CD1c-positive myeloid dendritic cell (primary cell): ENCODE measurements at regions not wholly inside any gene's neighbourhood (a gene's known extent, or its start where the extent isn't known, plus 50 kb on each side); places are given as distances from the start of the nearest gene placed in this dataset.
"Not testable (repeated sequence)": the region's sequence is repeated elsewhere in the genome, so short reads cannot be mapped to it uniquely, and the experiment has no call there.

ENCODE experiments used
- DNase-seq: peaks from one replicate; pipeline ENCODE4 v3.0.0-alpha.2; 2016; ENCODE audit errors: extremely low spot score

GRCh38 chr1:4118746-4119515 is 218.9 kb upstream of the C1orf174 start:
- no peak for DNase-seq

DNA sequence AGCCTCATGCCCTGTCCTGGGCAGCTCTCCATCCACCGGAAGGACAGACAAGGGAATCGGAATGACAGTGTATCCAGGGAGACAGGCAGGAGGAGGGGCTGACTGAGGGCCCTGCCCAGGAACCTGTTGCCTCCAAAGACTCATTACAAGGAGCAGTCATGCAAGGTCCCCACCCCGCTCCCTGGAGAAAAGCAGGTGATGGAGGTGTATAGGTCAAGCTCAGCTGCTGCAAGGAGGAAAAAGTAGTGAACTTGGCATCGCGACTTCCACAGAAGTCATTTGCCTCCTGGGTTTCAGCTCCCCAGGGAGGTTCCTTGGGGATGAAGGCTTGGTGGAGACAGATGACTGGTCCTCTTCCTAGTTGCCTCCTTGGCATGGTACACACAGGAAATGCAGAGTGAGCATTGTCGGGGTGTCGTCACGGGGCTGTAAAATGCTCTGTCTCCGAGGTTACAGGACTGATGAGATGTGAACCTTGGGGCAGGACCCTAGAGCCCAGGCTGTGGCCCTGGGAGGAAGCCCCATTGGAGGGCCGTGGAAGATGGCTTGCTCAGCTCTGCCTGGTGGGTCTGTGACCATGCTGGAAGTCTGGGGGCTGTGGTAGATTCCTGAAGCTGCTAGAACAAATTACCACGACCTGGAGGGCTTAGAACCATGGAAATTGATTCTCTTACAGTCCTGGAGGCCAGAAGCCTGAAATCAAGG is 219.6 kb upstream of the C1orf174 start:
- DNase-seq = no peak

DNA sequence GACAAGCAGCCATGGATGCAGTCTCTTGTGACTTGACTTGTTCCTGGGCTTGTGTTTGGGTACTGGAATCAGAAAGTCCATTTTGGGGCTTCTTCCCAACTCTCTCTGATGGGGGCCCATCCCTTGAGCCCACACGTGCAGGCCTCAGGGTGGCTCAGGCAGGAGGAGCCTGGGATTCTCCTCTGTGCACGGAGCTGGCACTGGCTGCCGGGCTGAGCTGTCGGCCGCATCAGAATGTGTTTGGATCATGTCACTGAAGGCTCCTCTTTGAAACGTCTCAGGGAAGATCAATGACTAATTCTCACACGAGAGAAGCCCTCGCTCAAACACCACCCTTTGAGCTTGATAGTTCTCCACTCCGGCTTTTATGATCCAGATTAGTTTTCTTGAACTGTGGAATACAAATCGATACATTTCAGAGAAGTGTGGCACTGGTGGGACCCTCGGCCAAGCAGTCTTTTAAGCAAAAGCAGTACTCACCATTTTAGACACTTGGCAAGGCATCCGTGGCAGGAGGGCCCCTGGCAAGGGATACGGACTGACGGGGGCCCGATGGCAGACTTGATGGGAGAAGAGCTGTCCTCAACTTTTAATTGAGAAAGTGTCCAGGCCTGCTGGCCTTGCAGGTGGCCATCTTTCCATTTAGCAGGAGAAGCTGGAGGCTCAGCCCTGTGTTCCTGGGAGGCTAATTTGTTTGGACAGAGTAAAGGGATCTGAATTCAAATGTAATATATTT is 220.7 kb upstream of the C1orf174 start:
- DNase-seq = no peak

DNA sequence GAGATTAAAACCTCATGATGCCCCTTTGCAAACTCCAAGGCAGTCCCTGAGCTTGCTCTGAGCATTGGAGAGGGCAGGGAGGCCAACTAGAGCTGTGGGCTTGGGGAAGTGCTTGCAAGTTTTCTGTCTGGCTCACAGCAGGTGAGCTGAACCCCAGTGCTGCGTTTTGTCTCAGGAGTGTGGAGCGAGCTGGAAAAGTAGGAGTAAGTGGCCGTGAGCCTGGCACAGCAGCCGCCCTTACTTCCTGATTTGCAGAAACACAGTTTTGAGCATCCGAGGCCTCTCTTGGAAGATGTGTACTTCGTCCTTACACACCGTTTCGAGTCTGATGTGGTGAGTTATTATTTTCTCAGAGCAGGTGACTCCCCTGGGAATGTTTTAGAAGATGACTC is 221.2 kb upstream of the C1orf174 start:
- no peak for DNase-seq

DNA sequence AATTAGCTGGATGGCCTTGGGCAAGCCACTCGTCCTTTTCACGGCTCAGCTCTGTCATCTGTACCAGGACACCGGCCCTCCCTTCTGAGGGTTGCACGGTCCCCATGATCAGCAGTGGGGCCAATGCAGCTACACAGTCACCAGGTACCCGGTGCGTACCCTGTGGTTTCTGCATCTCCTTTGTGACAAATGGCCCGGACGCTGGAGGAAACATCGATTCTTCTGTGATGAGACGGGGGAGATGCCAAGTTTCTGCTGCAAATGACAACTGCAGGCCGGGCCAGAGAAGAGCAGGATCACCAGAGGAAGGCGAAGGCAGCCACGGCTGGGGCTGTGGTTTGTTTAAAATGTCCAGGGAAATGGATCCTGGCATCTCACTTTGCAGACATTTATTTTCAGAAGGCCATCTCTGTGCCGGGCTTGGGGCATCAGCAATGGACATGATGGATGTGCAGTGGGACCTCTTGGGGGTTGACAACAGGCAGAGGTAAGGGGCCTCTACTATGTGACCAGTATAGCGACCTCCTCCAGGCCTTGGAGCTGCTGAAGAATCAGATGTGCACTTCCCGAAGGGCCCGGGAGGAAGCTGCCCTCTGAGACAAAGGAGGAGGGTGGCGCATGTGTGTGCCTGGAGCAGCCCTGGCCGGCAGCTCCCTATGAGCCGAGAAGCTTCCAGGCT is 221.9 kb upstream of the C1orf174 start:
- DNase-seq = no peak

DNA sequence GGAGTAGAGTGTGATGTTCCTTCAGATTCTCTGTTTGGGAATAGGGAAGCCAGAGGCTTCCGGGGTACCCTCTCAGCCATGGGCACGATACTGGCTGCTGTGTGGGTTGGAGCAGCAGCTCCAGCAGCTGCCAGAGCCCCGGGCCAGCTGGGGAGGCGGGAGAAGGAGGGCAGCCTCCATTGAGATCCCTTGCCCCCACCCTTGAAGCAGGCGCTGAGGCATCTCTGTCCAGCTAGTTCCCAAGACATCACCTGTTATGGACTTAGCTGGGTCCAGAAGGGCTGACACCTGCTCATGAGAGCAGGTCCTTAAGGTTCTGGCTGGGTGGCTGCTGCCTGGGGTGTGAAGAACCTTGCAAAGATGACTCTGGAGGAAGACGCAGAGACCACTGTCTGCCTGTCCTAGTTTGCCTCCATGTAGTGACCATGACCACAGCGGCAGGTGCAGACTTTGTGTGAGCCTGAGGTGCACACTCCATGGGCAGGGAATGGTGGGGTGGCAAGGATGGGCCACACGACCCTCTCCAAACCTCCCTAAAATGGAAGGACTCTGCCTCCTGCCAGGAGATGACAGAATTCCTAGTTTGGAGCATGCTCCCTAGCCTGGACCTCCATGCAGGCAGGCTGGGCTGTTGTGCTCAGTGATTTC is 222.6 kb upstream of the C1orf174 start:
- no peak for DNase-seq

DNA sequence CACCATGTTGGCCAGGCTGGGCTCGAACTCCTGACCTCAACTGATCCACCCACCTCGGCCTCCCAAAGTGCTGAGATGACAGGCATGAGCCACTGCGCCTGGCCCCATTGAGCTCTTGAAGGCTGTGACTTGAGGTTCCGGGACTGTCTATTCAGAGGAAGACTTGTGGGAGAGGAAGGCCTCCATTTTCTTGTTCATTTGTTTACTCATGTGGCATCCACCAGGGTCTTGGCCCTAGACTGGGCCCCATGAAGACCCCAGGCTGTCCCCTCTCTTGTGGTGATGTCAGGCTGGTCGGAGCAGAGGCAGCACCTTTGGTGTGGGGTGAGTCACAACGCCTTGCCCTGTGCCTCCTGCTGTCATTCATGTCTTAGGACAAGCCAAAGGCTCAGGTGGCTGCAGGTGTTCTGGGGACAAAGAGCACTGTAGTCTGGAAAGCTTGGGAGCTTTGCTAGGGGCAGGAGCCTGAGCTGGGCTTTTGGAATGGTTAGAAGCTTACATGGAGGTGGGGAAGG is 224.6 kb upstream of the C1orf174 start:
- DNase-seq = no peak

GRCh38 chr1:4126251-4126650 is 226.2 kb upstream of the C1orf174 start:
- no peak for DNase-seq

DNA sequence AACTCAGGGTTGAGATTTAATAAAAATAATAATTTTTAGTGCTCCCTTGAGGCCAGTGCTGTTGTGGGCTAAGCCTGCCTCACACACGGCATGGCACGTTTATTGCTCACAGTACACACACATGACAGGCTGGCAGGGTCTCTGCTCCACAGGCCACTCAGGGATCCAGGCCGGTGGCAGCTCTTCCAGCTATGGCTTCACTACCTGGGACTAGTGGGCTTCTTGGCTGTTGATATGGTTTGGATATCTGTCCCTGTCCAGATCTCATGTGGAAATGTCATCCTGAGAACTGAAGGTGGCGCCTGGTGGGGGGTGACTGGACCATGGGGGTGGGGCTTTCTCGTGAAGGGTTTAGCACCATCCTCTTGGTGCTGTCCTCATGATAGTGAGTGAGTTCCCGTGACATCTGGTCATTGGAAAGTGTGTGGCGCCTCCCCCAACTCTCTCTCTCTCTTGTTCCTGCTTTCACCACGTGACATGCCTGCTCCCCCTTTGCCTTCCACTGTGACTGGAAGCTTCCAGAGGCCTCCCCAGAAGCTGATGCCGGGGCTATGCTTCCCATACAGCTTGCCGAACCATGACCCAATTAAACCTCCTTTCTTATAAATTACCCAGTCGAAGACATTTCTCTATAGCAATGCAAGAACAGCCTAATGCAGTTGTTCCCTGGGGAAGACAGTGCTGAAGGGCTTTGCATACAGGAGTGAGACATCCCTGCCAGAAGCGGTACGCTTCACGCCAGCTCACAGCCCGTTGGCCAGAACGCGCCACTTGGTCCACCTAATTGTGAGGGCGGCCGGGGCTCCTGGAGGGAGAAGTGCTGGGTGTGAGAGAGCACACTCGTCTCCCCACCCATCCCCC is 226.9 kb upstream of the C1orf174 start:
- DNase-seq = no peak

DNA sequence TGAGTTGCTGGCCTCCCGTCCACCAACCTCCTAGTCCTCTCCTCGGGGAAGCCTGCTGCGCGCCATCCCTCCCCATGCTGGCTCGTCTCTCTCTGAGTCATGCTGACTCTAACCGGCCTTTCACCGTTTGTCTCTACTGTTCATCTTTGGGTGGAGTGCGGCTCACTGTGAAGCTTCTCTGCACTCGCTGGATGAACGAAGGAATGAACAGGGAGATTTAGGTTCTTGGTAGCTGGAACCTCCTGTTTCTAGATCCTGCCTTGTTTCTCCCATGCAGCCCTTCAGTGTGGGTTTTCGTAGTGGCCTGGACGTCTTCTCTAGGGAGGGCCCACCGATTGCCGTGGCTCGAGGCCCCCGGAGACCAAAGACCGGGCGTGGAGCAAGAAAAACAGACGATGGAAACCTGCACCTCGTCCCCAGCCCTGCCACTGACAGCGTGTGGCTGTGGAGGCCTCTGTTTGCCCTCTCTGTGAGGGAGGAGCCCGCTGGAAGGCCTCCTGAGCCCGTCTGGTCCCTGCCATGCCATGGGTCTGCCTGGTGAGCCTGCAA is 227.6 kb upstream of the C1orf174 start:
- DNase-seq = no peak

DNA sequence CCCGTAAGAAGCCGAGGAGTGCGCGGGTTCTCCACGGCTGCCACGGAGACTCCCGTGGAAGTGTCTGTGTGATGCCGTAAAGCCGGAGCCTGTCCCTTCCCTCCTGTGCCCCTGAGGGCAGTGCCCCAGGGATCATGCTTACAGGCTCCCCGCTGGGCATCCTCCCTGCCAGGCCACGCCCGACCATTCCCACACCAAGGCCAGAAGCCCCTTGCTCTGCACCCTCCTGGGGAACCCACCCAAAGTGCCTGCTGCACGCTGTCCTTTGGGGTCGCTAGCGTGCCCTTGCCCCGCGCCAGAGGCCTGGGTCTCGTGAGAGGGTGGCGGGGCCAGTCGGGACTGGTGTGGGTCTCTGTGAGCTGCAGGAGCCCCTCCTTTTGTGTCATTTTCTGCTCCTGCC is 228.5 kb upstream of the C1orf174 start:
- no peak for DNase-seq

DNA sequence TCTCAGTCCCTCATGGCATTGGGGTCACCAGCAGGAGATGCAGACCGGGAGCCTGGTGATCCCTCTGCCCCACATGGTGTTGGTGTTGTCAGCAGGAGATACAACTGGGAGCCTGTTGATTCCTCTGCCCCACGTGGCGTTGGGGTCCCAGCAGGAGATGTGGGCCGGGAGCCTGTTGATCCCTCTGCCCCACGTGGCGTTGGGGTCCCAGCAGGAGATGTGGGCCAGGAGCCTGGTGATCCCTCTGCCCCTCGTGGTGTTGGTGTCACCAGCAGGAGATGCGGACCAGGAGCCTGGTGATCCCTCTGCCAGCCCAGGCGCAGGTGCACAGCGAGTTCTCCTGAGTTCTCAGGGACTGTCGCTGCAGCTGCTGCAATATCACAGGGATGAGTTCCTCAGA is 229.6 kb upstream of the C1orf174 start:
- no peak for DNase-seq

GRCh38 chr1:4130096-4130495 is 230.0 kb upstream of the C1orf174 start:
- no peak for DNase-seq

DNA sequence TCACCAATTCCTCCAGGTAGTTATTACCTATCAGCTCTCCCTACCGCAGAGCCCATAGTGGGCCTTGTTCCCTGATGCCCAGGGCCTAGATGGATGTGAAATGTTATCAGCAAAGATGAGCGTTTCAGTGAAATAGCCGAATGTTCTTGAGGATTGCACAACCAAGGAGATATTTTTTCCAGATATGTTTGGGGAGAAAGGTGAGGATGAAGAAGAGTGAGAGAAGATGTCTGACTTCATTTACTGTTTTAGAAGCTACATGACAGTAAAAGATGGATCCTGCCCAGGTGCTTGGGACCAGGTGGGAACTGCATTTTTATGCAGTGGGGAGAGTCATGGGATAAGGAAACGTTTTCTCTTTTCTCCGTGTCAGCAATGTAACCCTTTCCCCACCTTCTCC is 231.7 kb upstream of the C1orf174 start:
- no peak for DNase-seq

GRCh38 chr1:4132352-4133296 is 232.6 kb upstream of the C1orf174 start:
- DNase-seq = no peak

- DNase-seq = no peak
Observed at GRCh38 chr1:4133297-4133938, 233.3 kb upstream of the C1orf174 start.

DNA sequence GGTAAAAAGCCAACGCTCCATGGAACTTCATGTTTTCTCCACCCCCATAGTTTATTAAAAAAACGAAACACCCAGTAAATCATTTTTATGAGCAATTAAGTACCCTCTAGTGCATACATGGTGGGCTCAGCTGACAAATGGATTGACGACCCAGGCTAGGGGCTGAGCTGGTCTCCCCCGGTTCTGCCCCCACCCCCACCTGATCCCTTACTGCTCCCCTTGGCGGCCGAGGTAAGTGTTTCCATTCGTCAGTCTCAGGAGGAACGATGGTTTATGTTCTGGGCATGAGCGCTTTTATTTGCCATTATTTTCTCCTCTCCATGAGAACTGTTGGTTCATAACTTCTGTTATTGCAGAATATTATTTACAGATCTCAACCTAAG is 233.9 kb upstream of the C1orf174 start:
- DNase-seq = no peak

GRCh38 chr1:4135853-4136252 is 235.8 kb upstream of the C1orf174 start:
- DNase-seq = not testable (repeated sequence)
